ENCODE measurements at regions not wholly inside any gene's neighbourhood (a gene's known extent, or its start where the extent isn't known, plus 50 kb on each side); places are given as distances from the start of the nearest gene placed in this dataset.

- Mint-ChIP-seq H3K4me3 (no peak overlapping the region), H3K36me3 (ENCODE audit: low read depth) (no peaks in the 10 kb centered on the region), H3K27ac (no peak overlapping the region), H3K27me3 (ENCODE audit: insufficient read depth) (peaks cover 19% of the 10 kb centered on the region), H3K4me1 (peaks cover 9% of the 10 kb centered on the region), H3K9me3 (no peaks in the 10 kb centered on the region)
- no peak overlapping the region for H3K27ac ChIP-seq (ENCODE audit: low read depth, low read length)
- DNase-seq: no peak
- WGBS, 2 experiments (ENCODE audit: insufficient coverage in 1 of 2, insufficient read length in 1 of 2): 91 to 96% methylated on average over 2 to 3 of the region's 3 CpGs
- H3K4me1 ChIP-seq (ENCODE audit: control insufficient read depth, insufficient read depth, low read length): no peaks in the 10 kb centered on the region
- no peak overlapping the region for H3K9ac ChIP-seq (ENCODE audit: extremely low read depth, low read length, poor library complexity, severe bottlenecking)
- no peak overlapping the region for H3K4me3 ChIP-seq (ENCODE audit: low read length)
- no peaks in the 10 kb centered on the region for H3K9me3 ChIP-seq (ENCODE audit: control insufficient read depth, low read length)
- no peaks in the 10 kb centered on the region for H3K36me3 ChIP-seq (ENCODE audit: control insufficient read depth, insufficient read depth, low read length)
- TF ChIP-seq, protein P1, sequence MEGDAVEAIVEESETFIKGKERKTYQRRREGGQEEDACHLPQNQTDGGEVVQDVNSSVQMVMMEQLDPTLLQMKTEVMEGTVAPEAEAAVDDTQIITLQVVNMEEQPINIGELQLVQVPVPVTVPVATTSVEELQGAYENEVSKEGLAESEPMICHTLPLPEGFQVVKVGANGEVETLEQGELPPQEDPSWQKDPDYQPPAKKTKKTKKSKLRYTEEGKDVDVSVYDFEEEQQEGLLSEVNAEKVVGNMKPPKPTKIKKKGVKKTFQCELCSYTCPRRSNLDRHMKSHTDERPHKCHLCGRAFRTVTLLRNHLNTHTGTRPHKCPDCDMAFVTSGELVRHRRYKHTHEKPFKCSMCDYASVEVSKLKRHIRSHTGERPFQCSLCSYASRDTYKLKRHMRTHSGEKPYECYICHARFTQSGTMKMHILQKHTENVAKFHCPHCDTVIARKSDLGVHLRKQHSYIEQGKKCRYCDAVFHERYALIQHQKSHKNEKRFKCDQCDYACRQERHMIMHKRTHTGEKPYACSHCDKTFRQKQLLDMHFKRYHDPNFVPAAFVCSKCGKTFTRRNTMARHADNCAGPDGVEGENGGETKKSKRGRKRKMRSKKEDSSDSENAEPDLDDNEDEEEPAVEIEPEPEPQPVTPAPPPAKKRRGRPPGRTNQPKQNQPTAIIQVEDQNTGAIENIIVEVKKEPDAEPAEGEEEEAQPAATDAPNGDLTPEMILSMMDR (conservative IDR thresholded peaks at IDR 0.05): no peak
- peaks cover 14% of the 10 kb centered on the region for H3K27me3 ChIP-seq (ENCODE audit: control insufficient read depth, insufficient read depth, low read length, poor library complexity, severe bottlenecking)
These were observed 379.7 kb upstream of the DAB1 start for GRCh38 chr1:57803586-57803985.

- H3K36me3 Mint-ChIP-seq (ENCODE audit: low read depth): no peaks in the 10 kb centered on the region
- no peaks in the 10 kb centered on the region for H3K36me3 ChIP-seq (ENCODE audit: control insufficient read depth, insufficient read depth, low read length)
- peaks cover 7% of the 10 kb centered on the region for H3K27me3 Mint-ChIP-seq (ENCODE audit: insufficient read depth)
- no peaks in the 10 kb centered on the region for H3K9me3 ChIP-seq (ENCODE audit: control insufficient read depth, low read length)
- no peak overlapping the region for H3K4me3 ChIP-seq (ENCODE audit: low read length)
- H3K27ac Mint-ChIP-seq: no peak overlapping the region
- no peak for DNase-seq
- 90 to 100% methylated on average over 3 of the region's 3 CpGs for WGBS, 2 experiments (ENCODE audit: insufficient coverage in 1 of 2, insufficient read length in 1 of 2)
- H3K27ac ChIP-seq (ENCODE audit: low read depth, low read length): no peak overlapping the region
- no peak overlapping the region for H3K4me3 Mint-ChIP-seq
- peaks cover 5% of the 10 kb centered on the region for H3K27me3 ChIP-seq (ENCODE audit: control insufficient read depth, insufficient read depth, low read length, poor library complexity, severe bottlenecking)
- H3K9me3 Mint-ChIP-seq: no peaks in the 10 kb centered on the region
- peaks cover 5% of the 10 kb centered on the region for H3K4me1 ChIP-seq (ENCODE audit: control insufficient read depth, insufficient read depth, low read length)
- H3K9ac ChIP-seq (ENCODE audit: extremely low read depth, low read length, poor library complexity, severe bottlenecking): no peak overlapping the region
- TF ChIP-seq, protein P1 (conservative IDR thresholded peaks at IDR 0.05): no peak
- peaks cover 29% of the 10 kb centered on the region for H3K4me1 Mint-ChIP-seq
These were observed 376.5 kb upstream of the DAB1 start for GRCh38 chr1:57800376-57800775.

DNA sequence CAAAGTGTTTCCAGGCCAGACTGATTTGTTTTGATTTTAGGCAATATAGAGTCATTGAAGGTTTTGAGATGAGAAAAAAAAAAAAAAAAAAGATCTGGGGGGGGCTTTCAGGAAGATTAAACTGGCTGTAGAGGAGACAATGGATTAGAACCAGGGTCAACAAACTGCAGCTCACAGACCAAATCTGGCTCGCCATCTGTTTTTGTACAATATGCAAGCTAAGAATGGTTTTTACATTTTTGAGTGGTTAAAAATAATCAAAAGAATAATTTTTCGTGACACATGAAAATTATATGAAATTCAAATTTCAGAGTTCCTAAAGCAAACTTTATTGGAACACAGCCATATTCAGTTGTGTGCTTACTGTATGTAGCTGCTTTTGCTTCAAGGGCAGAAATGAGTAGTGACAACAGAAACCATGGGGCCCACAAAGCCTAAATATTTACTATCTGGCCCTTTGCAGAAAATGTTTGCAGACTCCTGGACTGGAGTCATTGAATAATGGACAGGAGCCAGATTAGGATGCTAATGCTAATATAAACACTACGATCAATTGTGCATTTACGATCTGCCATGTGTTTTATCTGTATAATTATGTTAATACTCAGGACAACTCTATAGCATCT, 375.7 kb upstream of the DAB1 start:
- H3K27ac Mint-ChIP-seq: no peak overlapping the region
- no peaks in the 10 kb centered on the region for H3K36me3 Mint-ChIP-seq (ENCODE audit: low read depth)
- H3K27me3 Mint-ChIP-seq (ENCODE audit: insufficient read depth): peaks cover 7% of the 10 kb centered on the region
- H3K9me3 Mint-ChIP-seq: no peaks in the 10 kb centered on the region
- Histone ChIP-seq H3K27ac (ENCODE audit: low read depth, low read length) (no peak overlapping the region), H3K9me3 (ENCODE audit: control insufficient read depth, low read length) (no peaks in the 10 kb centered on the region), H3K27me3 (ENCODE audit: control insufficient read depth, insufficient read depth, low read length, poor library complexity, severe bottlenecking) (peaks cover 5% of the 10 kb centered on the region), H3K36me3 (ENCODE audit: control insufficient read depth, insufficient read depth, low read length) (no peaks in the 10 kb centered on the region), H3K4me1 (ENCODE audit: control insufficient read depth, insufficient read depth, low read length) (peaks cover 5% of the 10 kb centered on the region), H3K9ac (ENCODE audit: extremely low read depth, low read length, poor library complexity, severe bottlenecking) (no peak overlapping the region), H3K4me3 (ENCODE audit: low read length) (no peak overlapping the region)
- TF ChIP-seq, protein P1 (conservative IDR thresholded peaks at IDR 0.05): no peak
- no peak for DNase-seq
- WGBS, 2 experiments (ENCODE audit: insufficient coverage in 1 of 2, insufficient read length in 1 of 2): 83 to 88% methylated on average over 4 of the region's 4 CpGs
- peaks cover 25% of the 10 kb centered on the region for H3K4me1 Mint-ChIP-seq
- no peak overlapping the region for H3K4me3 Mint-ChIP-seq
